Panc1 (cell line): ENCODE measurements at regions not wholly inside any gene's neighbourhood (a gene's known extent, or its start where the extent isn't known, plus 50 kb on each side); places are given as distances from the start of the nearest gene placed in this dataset.

Source experiments
- ATAC-seq: fragments of 200-7000 bp; cut with Tn5 transposase; 2 replicates; pipeline ENCODE4 v1.9.1; 2020; ENCODE audit warnings: mild to moderate bottlenecking, moderate library complexity
- BruUV-seq: library from RNA; stranded (reverse); fragments of 400-500 nt; replicated peaks from 2 replicates; lab custom pipeline; 2021; lab: Mats Ljungman, UMichigan
- CTCF ChIA-PET: fragments of 300-600 bp; sonication (Branson Sonifier 250); formaldehyde crosslinking; loops from one replicate; lab custom pipeline; 2022; ENCODE audit warnings: antibody characterized with exemption; lab: Charles Lee
- POLR2A ChIA-PET: fragments of 300-600 bp; sonication (Branson Sonifier 250); formaldehyde crosslinking; loops from one replicate; lab custom pipeline; 2022; ENCODE audit warnings: antibody characterized with exemption; lab: Charles Lee
- DNase-seq: peaks from one replicate; pipeline ENCODE4 v3.0.0-alpha.2; 2010; ENCODE audit warnings: low read depth, low spot score
- H3K27ac ChIP-seq: 2 replicates; pipeline ENCODE4 v1.5.1; 2011; ENCODE audit warnings: mild to moderate bottlenecking, low read length, inconsistent platforms
- H3K27me3 ChIP-seq: fragments of 200-500 bp; sonication (Bioruptor generic); 2 replicates; pipeline ENCODE4 v1.6.0; 2014; ENCODE audit warnings: low read length, inconsistent platforms; ENCODE audit not compliant: control insufficient read depth, insufficient read depth
- H3K36me3 ChIP-seq: fragments of 200-500 bp; sonication (Bioruptor generic); 2 replicates; pipeline ENCODE4 v1.5.1; 2014; ENCODE audit warnings: inconsistent platforms, mild to moderate bottlenecking, low read length, moderate library complexity; ENCODE audit not compliant: control insufficient read depth, insufficient read depth
- H3K4me1 ChIP-seq: 2 replicates; pipeline ENCODE4 v1.5.1; 2011; ENCODE audit warnings: inconsistent platforms, mild to moderate bottlenecking, low read length, moderate library complexity; ENCODE audit not compliant: control insufficient read depth, insufficient read depth
- H3K4me3 ChIP-seq, 2 experiments: 2 replicates each; pipeline ENCODE4 v1.5.1; 2011 to 2012; ENCODE audit warnings: low read depth in 2 of 2, low read length in 2 of 2, mild to moderate bottlenecking in 2 of 2, inconsistent platforms in 1 of 2, moderate library complexity in 1 of 2
- H3K9me3 ChIP-seq: fragments of 200-500 bp; sonication (Bioruptor generic); 2 replicates; pipeline ENCODE4 v1.5.1; 2014; ENCODE audit warnings: low read depth, mild to moderate bottlenecking, inconsistent platforms, low read length, moderate library complexity; ENCODE audit not compliant: control insufficient read depth, insufficient read depth
- POLR2AphosphoS5 ChIP-seq: IDR thresholded peaks from 2 replicates; pipeline ENCODE4 v1.6.1; 2012; ENCODE audit warnings: mild to moderate bottlenecking, low read depth, low read length, moderate library complexity
- REST ChIP-seq, 2 experiments: IDR thresholded peaks; 2 replicates each; pipeline ENCODE4 v1.6.1; 2011 to 2012; ENCODE audit warnings: low read depth in 2 of 2, control low read depth in 1 of 2, low read length in 1 of 2, mild to moderate bottlenecking in 1 of 2, moderate library complexity in 1 of 2; ENCODE audit not compliant: insufficient read depth in 1 of 2
- SIN3A ChIP-seq: IDR thresholded peaks from 2 replicates; pipeline ENCODE4 v1.6.1; 2012; ENCODE audit warnings: low read depth, mild to moderate bottlenecking, low read length, moderate library complexity, borderline replicate concordance; ENCODE audit not compliant: insufficient read depth
- TCF7L2 ChIP-seq: IDR thresholded peaks from 2 replicates; pipeline ENCODE4 v1.6.1; 2011; ENCODE audit warnings: mild to moderate bottlenecking, low read depth, low read length, inconsistent platforms
- in situ Hi-C: cut with HindIII; loops from 2 replicates; pipeline ENCODE4 v1.10.0; 2016; ENCODE audit warnings: low sequenced_read_pairs, low pct_unique_long_range_greater_than_20kb
- intact Hi-C: fragments of 100-400 bp; cut with micrococcal nuclease; formaldehyde crosslinking; loops from one replicate; pipeline ENCODE4 v1.10.0; 2022; ENCODE audit not compliant: unreplicated experiment

- in situ Hi-C loops = no loop called here
- Histone ChIP-seq H3K4me1 (peaks cover 14% of the 10 kb centered on the region), H3K27me3 (no peaks in the 10 kb centered on the region), H3K4me3 (no peak overlapping the region), H3K9me3 (no peaks in the 10 kb centered on the region), H3K27ac (no peak overlapping the region), H3K36me3 (no peaks in the 10 kb centered on the region)
- BruUV-seq = no TSS peak
- TF ChIP-seq POLR2AphosphoS5 (no peak), REST (IDR thresholded peaks at IDR 0.05; ENCODE audit: insufficient read depth in 1 of 2, low read depth in 2 of 2, low read length in 1 of 2) (no peak)
- ChIA-PET POLR2A (no interaction called here), CTCF (interaction anchor here (0.7 kb wide), 1 partner anchor 37 kb away, joined by 3 read pairs; no protein-coding TSS in a partner anchor)
- ATAC-seq (peak; percentile 82), DNase-seq (no peak)
- intact Hi-C loops = no loop called here
These were observed 52.6 kb upstream of the TNFAIP8 start for GRCh38 chr5:119302916-119303897.

DNA sequence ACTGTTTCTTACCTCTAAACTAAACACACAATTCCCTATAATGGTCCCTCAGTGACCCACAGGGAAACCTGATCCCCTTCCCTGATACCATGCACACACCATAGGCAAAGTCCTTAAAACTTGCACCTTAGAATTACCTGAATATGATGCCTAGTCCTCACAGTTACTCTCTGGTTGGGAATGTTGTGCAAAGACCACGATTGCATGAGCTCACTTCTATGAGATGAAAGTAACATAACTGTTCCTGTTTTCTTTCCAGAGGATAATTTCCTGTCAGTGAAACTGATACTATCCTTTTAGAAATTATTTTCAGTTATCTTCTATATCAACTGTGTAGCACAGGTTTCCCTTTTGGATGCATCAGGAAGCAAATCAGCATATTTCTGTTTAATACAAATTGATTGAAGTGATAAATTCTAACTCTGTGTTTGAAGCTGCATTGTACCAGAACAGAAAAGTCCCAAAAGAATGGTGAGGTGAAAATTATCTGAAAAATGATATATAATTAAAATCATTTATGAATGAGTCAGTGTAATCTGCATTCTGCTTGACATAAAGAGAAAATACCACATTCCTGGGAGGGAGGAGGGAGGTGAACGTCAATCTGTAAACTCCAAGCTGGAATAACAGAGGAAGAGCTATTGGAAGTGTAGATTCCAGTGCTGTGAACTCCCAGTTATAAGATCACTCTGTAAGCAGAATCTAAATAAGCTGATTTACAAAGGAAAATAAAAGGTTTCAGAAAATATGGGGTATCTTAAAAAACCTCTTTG is 51.2 kb upstream of the TNFAIP8 start:
- POLR2A ChIA-PET = no interaction called here
- BruUV-seq = no TSS peak
- intact Hi-C loops = no loop called here

More for the DNA sequence above, 51.2 kb upstream of the TNFAIP8 start:
- TF ChIP-seq REST (IDR thresholded peaks at IDR 0.05; ENCODE audit: insufficient read depth in 1 of 2, low read depth in 2 of 2, low read length in 1 of 2) (no peak), SIN3A (no peak), TCF7L2 (no peak)
- Histone ChIP-seq H3K27me3 (no peaks in the 10 kb centered on the region), H3K4me3 (no peak overlapping the region), H3K27ac (no peak overlapping the region), H3K36me3 (no peaks in the 10 kb centered on the region), H3K4me1 (peaks cover 14% of the 10 kb centered on the region), H3K9me3 (no peaks in the 10 kb centered on the region)
- ATAC-seq = no peak
- no peak for DNase-seq
- in situ Hi-C loops = no loop called here
- CTCF ChIA-PET = no interaction called here
